AML-193 (cell line): ENCODE measurements at regions not wholly inside any gene's neighbourhood (a gene's known extent, or its start where the extent isn't known, plus 50 kb on each side); places are given as distances from the start of the nearest gene placed in this dataset.
"Not testable (repeated sequence)": the region's sequence is repeated elsewhere in the genome, so short reads cannot be mapped to it uniquely, and the experiment has no call there.

ENCODE experiments used
- DNase-seq, 2 experiments: peaks; one replicate each; lab custom pipeline; 2025; lab: John Stamatoyannopoulos, UW

GRCh38 chr6:69623357-69623756 lies 173.5 kb downstream of the LMBRD1 start:
- no peak for DNase-seq

DNA sequence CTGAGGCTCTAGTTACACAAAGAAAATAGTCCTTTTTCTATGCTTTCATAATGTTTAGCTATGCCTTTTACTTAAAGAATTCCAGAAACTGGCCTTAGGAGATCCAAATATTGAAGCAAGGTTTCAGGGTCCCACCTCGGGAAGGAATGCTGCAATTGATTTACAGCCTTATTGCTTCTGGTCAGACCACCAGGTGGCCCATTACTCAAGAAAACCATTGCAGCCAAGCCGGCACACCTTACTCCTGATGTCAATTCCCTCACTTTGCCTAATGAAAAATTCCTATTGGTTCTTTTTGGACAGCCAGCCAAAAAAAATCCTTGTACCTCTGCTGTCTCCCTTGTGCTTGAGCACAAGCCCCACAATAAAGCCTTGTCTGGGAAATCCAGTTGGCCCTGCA lies 173.9 kb downstream of the LMBRD1 start:
- no peak for DNase-seq

- no peak for DNase-seq
Measured at GRCh38 chr6:69622230-69622629, 174.6 kb downstream of the LMBRD1 start.

- no peak for DNase-seq
Measured at GRCh38 chr6:69617163-69617562, 179.6 kb downstream of the LMBRD1 start.

DNA sequence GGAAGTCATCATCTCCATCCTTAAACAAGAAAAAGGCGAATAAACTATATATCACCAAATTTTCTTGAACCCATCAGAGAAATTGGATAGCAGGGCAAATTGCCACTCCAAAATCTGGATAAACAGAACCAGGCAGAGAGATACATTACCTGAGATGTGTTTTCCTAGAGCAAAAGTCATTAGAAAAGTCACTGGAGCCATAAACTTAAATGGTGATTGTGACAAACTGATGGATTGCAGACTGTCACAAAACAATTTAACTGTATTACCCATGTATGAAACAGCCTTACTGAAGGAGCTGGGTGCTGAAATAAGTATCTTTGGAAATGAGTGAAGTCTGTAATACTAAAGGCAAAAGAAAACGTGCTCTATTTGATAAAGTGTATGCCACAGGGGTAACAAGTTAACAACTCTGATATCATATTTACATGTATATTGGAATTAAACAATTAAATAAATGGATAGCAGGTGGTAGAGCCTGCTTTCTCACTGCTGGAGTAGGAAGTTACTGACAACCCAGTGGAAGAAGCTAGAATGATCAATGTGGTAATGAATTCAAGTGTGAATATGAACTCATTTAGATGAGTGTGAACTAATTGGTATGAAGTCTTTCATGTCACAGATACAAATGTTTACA lies 186.9 kb downstream of the LMBRD1 start:
- no peak for DNase-seq

GRCh38 chr6:69601132-69601531 lies 195.7 kb downstream of the LMBRD1 start:
- DNase-seq = no peak

DNA sequence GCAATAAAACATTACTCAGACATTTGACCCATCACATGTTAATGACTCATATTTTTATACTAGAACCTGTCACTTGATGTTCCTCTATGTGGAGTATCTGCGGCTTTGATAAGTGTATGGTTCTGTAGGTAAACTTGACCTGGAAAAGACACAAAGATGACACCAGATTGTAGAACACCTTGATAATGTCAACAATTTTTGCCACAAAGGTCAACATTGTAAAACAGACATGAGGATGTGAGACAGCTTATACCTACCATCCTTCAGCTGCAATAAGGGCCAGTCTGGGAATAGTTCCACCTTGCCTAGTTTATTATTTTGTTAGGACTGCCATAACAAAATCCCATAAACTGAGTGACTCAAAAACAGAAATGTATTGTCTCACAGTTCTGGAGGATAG lies 202.4 kb downstream of the LMBRD1 start:
- DNase-seq = no peak

- DNase-seq = no peak
Measured at GRCh38 chr6:69593706-69594105, 203.1 kb downstream of the LMBRD1 start.

DNA sequence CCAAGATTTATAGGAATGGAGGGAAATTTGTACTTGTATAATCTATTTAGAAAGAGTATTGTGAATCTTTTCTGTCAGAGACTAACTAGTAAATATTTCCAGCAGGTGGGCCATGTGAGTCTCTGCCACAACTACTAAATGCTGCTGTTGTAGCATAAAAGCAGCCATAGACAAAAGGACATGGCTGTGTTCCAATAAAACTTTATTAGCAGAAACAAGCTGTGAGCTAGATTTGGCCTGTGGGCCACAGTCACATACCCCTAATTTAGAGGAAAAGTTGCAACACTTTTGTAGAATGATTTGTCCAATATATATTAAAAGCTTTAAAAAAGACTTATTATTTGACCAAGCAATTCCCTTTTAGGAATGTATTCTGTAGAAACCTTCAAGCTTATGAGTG lies 207.2 kb downstream of the LMBRD1 start:
- no peak for DNase-seq

DNA sequence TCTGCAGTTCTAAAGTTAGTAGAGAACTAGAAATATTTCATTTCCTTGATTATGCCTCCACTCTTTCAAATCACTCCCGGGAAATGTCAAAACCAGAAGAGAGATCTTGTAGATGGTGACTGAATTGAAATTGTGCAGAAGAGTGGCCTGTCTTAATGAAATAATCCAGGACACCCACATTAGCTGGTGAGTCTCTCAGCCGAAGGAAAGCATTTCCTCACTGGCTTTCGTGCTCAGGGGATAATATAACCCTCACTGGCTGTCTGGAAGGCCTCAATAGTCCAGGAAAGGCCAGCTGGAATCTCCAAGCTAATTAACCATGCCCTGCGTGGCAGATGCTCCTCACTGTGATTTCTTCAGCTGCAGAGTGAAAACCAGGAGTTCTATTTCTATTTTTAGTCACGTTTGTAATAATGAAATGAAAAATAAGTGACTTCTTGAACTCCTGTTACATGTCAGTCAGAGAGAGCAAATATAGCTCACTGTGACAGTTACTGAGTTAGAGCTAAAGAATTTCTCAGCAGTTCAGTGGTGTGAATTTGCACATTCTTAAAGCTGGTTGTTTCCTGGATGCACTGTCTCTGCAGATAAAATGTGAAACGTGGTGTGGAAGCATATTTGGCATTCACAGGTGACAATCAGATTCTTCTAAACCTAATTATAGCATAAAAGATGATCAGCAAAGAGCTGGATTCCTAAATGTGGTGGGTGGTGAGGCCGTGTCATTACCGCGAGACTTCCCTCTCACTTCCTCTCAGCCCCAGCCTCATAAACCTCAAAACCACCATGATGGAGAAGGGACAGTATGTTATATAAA lies 211.7 kb downstream of the LMBRD1 start:
- no peak for DNase-seq

DNA sequence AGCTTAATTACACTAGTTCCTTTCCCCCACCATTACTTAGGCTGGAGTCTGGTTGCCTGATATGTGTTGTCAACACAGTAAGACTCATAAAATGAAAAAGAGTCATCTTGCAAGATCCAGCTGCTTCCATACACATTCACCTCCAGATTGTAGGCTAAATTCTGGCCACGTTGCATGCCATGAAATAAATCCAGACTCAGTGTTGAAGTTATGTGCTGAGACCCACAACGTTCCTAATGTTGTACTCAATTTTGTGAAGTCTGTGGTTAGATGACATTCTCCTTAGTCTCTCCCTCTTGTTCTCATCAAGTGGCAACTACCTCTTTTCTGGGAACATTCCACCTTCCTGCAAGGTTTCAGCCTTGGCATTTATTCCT lies 212.3 kb downstream of the LMBRD1 start:
- DNase-seq = no peak

DNA sequence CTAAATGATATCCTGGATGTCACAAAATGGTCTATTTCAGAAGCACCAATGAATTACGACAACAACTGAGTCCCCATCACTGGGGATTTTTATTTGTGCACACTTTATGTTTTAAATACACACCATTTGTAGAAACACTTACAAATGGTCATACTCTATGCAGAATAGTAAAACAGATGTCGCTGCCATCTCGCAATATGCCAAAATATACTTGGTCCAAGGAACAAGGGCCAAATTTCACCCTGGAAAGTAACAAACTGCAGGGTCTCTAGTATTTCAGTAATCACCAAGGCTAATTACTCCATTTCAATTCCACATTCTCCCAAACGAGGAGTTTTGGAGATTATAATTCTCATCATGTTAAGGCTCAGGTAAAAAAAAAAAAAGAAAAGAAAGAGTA lies 215.2 kb downstream of the LMBRD1 start:
- DNase-seq = no peak

DNA sequence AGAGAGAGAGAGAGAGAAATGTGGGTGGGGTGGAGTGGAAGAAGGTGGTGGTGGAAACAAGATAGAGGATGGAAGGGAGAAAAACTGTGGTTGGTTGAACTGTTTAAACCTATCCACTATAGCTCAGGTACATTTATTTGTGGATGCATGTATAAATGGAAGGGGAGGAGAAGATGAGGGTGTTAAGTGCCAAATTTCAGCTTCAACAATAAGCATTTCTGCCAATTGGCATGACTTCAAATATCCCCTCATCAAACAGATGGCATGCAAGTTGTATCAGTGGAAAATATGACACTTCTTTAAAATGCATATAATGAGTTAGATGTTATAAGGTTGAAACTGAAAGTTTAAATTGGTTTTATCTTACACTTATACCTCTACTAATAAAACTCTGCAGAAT lies 216.1 kb downstream of the LMBRD1 start:
- DNase-seq = no peak

GRCh38 chr6:69578361-69578890 lies 218.4 kb downstream of the LMBRD1 start:
- no peak for DNase-seq

DNA sequence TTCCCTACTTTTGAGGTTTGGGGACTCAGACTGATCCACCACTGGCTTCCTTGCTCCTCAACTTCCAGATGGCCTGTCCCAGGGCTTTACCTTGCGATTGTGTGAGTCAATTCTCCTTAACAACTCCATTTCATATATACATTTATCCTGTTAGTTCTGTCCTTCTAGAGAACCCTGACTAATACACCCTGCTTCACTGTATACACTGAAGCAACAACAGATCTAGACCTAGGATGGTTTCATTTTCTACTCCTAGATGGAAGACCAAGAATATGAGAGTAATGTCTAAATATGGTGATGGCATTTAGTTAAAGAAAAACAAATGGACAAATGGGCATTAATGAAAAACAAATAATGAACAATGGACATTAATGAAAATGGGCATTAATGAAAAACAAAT lies 225.6 kb downstream of the LMBRD1 start:
- no peak for DNase-seq

- no peak for DNase-seq
Measured at GRCh38 chr6:69570106-69570505, 226.7 kb downstream of the LMBRD1 start.

DNA sequence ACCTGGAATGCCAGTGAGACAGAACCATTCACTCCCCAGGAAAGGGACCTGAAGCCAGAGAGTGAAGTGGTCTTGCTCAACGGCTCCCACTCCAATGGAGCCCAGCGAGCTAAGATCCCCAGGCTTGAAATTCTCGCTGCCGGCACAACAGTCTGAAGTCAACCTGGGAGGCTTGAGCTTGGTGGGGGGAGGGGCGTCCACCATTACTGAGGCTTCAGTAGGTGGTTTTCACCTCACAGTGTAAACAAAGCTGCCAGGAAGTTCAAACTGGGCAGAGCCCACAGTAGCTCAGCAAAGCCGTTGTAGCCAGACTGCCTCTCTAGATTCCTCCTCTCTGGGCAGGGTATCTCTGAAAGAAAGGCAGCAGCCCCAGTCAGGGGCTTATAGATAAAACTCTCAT lies 236.2 kb downstream of the LMBRD1 start:
- not testable (repeated sequence) for DNase-seq

DNA sequence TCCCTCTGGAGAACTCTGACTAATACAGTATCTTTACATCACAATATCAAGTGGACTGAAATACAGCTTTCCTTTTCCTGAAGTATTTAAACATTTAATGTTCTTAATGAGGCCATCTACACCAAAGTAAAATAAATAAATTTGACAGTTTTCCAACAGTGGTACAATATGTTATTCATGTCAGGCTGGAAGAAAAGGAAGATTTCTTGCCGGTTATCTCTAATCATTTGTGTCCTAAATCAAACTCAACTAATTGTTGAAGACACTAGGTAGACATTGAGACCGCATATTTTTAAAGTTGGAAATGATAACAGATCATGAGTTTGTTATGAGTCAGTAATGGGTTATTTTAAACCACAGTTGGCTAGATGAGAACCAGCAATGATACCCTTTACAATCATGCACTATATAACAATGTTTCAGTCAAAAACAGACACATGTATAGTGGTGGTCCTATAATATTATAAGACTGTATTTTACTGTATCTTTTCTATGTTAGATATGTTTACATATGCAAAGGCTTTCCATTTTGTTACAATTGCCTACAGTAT lies 241.6 kb downstream of the LMBRD1 start:
- no peak for DNase-seq

- DNase-seq = no peak
Measured at GRCh38 chr6:69542494-69542893, 254.3 kb downstream of the LMBRD1 start.

DNA sequence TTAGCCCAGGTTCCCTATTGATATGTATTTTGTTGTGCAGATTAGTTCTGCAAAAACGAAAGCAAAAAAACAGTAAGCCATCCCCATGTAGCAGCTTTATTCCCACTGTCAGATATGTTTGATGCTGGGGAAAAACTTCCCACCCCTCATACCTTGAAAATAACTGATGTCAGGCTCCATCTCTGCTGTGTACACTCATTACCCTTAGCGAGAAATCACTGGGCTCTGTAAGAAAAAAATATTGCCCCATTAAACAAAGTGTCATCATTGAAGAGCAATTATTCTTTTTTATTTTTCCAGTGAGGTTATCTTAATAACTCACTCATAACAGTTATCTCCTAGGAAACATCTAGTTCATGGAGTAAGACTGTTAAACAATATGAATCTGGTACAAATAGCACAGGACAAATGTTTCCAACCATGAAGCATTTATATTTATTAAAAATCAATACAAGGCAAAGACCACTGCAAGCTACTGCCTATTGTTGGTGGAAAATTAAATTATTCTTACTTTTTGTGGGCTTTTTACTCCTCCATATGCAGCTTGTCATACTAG lies 268.8 kb downstream of the LMBRD1 start:
- no peak for DNase-seq

- not testable (repeated sequence) for DNase-seq
Measured at GRCh38 chr6:69515480-69515879, 281.3 kb downstream of the LMBRD1 start.

DNA sequence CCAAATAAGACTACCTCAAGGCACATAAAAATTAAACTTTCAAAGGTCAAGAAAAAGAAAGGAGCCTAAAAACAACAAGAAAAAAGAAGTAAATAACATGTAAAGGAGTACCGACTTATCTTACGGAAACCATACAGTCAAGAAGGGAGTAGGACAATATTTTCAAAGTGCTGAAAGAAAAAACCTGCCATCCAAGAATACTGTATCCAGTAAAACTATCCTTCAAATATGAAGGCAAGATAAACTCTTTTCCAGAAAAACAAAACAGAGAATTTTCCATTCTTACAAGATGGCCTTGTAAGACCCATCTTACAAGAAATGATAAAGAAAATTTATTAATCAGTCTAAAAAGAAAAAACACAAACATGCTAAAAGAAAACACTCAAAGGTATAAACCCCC lies 302.2 kb downstream of the LMBRD1 start:
- DNase-seq = no peak

DNA sequence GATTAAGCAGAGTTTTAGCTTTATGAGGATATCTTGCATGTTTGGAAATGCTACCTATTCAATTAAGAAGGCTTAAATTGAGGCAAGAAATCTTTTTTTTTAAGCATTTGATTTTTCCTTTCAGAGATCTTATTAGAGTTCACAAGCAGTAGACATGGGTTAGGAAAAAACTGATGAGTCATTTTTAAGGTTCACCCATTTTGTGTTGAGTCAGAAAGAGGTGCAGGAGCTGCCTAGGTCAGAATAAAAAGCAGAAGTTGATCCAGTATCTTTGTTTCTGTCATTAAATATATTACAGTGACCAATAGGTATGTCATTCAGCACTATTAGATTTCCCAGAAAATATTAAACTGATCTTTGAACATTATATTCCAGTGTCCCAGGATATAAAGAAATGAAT lies 306.8 kb downstream of the LMBRD1 start:
- no peak for DNase-seq
